Stimulated activated CD4-positive, alpha-beta T cell treated with anti-CD3 and anti-CD28 coated beads, Interleukin-4, amount 100 ng/mL, for 24 hours (primary cell): ENCODE measurements at regions not wholly inside any gene's neighbourhood (a gene's known extent, or its start where the extent isn't known, plus 50 kb on each side); places are given as distances from the start of the nearest gene placed in this dataset.
"Not testable (repeated sequence)": the region's sequence is repeated elsewhere in the genome, so short reads cannot be mapped to it uniquely, and the experiment has no call there.

ENCODE experiments used
- DNase-seq: peaks from one replicate; pipeline ENCODE4 v3.0.0-alpha.2; 2020

DNA sequence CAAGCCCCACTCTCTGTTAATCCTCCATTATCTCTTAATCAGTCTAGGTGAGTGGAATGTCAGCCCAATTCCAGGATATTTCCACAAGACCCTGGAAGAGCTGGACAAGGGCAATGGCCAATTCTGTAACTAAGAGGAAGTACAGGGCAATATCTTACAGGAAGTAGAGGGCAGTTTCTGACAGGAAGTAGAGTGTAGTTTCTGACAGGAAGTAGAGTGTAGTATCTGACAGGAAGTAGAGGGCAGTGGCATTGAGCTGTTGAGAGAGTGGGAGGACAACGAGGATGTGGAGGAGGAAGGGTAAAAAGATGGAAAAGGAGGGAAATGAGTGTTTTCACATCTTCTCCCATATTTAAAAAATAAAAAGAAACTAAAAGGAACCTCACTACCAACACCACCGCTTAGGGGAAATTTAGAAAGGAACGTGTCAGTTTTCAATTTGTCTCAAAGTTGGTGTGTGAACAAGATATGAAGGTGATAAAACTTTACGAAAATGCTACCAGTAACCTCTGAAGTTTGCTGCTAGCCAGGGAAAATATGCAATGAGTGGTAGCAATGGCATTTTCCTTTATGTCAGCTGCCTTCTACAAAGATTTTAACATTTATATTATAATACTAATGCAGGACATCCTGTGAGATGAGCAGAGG, 430.9 kb upstream of the HNRNPA3 start:
- no peak for DNase-seq

- no peak for DNase-seq
Observed at GRCh38 chr2:176784633-176785200, 427.9 kb upstream of the HNRNPA3 start.

- DNase-seq = no peak
Observed at GRCh38 chr2:176789751-176790150, 422.8 kb upstream of the HNRNPA3 start.

- no peak for DNase-seq
Observed at GRCh38 chr2:176790468-176790867, 422.1 kb upstream of the HNRNPA3 start.

DNA sequence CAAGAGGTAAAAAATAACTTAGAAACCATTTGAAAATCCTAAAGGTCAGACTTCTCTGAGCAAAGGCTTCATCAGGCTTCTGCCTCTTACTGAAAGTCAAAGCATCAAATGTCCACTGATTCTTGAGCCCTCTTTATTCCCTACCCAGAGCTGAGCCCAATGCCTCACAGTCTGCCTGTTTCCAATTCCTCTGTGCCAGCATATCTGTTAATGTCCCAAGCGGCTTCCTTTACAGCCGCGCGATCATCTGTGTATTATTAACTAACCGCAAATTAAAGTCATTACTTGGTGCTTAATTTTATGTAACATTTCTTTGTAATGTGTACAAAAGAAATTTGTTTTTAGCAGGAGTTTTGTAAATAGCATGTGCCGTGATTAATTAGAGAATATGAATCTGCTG, 418.8 kb upstream of the HNRNPA3 start:
- DNase-seq = no peak

- no peak for DNase-seq
Observed at GRCh38 chr2:176794392-176794791, 418.2 kb upstream of the HNRNPA3 start.

GRCh38 chr2:176795823-176796222, 416.8 kb upstream of the HNRNPA3 start:
- DNase-seq = no peak

- DNase-seq = not testable (repeated sequence)
Observed at GRCh38 chr2:176796677-176797076, 415.9 kb upstream of the HNRNPA3 start.

DNA sequence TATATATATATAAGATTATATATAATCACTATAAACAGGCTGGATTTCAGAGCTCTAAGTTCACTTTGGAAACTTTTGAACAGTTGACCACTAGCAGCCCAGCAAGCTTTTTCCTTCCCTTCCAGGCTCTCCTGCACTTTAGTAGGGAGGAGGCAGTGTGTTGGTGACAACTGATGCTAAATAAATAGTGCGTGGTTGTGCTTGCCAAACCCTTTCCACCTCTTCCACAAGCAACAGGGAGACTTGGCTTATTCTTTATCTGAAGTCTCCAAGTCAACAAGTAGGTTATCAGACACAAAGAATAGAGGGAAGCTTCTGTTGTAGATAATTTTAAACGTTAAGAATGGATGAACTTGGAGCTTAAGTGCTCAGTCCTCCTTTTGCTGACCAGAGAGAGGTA, 408.2 kb upstream of the HNRNPA3 start:
- no peak for DNase-seq

DNA sequence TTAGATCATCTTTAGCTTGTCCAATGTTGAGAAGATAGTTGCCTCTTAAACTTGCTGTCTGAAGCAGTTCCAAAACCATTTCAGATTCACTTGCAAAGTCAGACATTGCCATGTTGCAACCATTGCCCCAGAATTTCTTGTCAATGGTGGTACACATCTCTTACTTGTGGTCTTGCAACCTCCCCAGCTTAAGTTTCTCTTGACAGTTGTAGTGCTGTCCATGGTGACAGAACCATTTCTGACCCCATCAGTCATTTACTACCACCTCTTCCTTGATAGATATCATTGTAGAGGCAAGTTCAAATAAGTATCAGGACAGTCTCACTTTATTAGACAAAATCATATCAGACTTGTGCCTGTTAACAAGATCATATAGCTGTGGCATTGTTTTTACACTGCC, 407.2 kb upstream of the HNRNPA3 start:
- DNase-seq = no peak

DNA sequence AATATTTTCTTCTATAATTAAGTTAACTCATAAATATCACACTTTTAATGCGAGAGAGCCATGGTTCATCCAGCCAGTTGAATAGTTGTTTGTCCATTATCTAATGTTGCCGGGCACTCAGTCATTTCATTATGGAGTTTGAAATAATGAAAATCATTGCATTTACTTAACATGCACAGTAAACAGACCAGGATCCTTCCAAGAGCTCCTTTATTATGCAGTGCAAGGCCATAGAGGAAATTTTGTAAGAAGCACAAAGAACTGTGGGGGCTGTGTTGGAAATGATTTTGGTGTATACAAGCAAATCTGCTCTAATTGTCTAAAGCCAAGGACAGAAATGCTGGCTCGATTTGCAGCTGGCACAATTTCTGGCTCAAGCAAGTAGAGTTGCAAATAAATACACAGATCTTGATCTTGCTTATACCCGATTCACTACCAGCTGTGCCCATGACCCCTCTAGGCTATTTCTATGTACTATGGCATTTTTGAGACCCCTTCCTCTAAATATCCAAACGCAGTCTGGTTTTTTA, 400.3 kb upstream of the HNRNPA3 start:
- DNase-seq = no peak

GRCh38 chr2:176813156-176813555, 399.4 kb upstream of the HNRNPA3 start:
- no peak for DNase-seq

GRCh38 chr2:176813621-176814049, 399.0 kb upstream of the HNRNPA3 start:
- no peak for DNase-seq

- no peak for DNase-seq
Observed at GRCh38 chr2:176814274-176814673, 398.3 kb upstream of the HNRNPA3 start.

DNA sequence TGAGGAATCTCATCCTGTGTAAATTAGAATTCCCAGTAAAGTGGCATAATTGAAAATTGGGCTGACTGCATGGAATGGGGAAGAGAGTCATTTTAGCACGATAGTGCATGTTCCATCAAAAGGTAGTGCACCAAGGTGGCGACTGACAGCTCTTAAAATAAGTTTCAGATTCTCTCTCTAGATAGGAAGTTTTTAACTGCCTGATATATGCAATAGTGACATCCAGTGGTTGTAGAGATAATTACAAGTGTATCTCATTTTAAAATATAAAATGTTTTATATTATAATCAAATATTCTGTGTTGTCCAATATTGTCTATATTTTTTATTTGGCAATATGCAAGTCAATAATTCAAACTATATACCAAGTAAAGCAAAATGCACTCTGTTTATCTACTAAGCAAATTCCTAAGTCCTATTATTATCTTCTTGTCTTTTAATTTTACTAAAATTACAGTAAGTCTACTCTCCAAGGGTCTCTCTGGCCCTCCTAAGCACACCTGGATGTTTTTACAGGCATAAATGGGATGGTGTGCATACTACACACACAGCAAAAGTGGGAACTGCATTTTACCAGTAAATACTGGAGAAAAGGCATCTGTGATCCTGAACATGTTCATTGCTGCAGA, 397.7 kb upstream of the HNRNPA3 start:
- no peak for DNase-seq

GRCh38 chr2:176817061-176817565, 395.5 kb upstream of the HNRNPA3 start:
- no peak for DNase-seq

- DNase-seq = no peak
Observed at GRCh38 chr2:176818076-176818475, 394.5 kb upstream of the HNRNPA3 start.

- DNase-seq = no peak
Observed at GRCh38 chr2:176818617-176819016, 394.0 kb upstream of the HNRNPA3 start.

- no peak for DNase-seq
Observed at GRCh38 chr2:176819306-176819705, 393.3 kb upstream of the HNRNPA3 start.

DNA sequence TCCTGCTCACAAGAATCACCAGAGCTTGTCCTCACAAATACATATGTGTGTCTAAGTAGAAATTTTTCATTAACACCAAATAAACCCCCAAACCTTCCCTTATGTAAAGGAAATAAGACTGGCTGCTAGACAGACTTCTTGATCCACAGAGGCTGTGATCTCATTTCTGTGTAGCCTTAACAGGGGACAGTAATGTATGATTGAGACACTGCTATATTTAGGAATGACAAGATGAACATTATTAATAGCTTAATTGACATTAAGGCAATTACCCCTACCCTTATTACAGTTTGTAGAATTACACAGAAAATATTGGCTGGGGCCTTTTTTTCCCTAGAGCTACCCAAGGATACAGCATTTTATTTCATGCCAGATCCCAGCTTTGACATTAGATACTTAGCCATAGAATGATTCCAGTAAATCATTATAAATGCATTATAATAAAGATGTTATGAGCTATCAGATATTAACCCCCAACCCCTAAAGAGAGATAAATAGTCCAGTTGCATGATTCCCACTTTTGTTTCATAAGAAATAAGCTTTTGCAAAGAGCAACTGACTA, 392.1 kb upstream of the HNRNPA3 start:
- DNase-seq = no peak

GRCh38 chr2:176821350-176821749, 391.2 kb upstream of the HNRNPA3 start:
- DNase-seq = no peak

DNA sequence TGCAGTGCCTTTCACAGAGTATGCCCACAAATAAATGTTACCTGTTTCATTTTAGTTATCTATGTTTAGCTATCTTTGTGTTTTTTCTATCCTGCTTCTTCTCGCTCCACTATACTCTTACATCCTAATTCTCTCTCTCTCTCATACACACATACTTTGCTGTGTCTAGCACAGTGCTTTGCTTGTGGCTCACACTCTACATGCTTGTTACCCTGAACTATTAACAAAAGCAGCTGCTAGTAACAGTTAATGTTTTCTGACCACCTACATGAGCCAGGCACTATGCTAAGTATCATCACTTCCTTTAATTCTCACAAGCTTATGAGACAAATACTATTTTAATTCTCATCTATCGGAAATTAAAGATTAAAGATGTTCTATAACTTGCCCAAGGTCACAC, 390.5 kb upstream of the HNRNPA3 start:
- DNase-seq = no peak

DNA sequence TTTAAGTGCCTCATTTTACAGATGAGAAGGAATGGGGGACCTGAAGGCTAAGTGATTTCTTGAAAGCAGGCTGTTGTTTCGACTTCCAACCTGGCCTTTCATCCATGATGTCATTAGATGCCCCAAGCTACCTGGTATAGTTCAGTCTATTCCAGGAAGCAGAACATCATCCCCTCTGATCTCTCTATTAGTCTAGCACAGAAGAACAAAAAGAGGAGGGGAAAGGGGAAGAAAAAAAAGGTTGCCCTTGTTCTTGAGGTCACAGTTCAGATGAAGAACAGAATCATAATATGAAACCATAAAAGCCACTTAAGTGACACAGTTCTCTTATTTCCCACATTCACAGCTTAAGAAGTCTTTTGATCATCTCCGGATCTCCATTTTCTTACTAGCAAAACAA, 386.2 kb upstream of the HNRNPA3 start:
- no peak for DNase-seq
